HG02885 (cell line): ENCODE measurements at regions not wholly inside any gene's neighbourhood (a gene's known extent, or its start where the extent isn't known, plus 50 kb on each side); places are given as distances from the start of the nearest gene placed in this dataset.

Experiments
- ATAC-seq: cut with Tn5 transposase; IDR thresholded peaks from one replicate; pipeline ENCODE4 v1.9.1; 2021; ENCODE audit warnings: mild to moderate bottlenecking; ENCODE audit not compliant: unreplicated experiment, poor library complexity

- no peak for ATAC-seq
Measured at GRCh38 chr6:145258122-145258521, 477.2 kb downstream of the EPM2A start.

DNA sequence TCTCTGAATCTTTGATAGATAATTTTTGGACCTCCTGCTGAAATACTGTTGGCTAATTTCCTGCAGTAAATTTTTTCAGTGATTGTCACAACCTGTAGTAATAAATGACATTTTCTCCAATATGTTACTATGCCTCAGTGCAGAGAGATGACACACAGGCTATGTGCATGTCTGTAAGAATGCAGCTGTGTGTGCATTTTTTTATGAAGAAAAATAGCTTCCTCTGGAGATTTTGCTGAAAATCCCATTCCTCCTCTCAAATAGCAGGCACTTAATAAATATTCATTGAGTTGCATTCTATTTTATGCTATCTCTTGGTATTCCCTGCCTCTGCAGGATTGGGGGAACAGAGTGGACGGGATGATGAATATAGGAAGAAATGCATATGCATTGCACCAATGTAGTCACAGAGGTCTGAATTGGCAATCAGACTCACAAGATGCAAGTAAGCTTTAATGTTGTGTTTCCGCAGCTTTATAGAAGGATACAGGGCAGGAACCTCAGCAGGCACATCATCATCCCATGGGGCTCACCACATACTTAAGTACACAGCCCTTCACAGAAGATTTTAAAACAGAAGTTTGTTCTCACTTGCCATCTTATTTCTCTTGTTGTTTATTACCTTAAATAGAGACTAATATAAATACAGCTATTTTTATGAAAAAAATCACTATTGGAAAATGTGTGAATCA lies 474.7 kb downstream of the EPM2A start:
- no peak for ATAC-seq

DNA sequence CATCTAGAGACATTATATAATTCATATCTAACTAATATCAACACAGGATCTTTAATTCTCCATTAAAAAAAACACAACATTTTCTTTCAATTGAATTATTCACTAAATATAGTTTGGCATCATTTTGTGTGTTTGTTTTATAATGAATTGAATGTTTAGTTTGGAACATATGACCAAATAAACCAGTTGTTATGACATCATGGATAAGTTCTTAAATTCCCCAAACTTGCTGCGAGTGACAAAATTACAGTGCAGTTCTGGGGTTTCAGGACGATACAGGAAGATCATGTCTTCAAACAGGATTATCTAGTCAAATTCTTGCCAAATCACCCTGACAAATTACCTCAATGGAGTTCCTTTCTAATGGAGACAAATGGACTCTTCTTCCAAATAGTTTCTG lies 473.6 kb downstream of the EPM2A start:
- no peak for ATAC-seq

DNA sequence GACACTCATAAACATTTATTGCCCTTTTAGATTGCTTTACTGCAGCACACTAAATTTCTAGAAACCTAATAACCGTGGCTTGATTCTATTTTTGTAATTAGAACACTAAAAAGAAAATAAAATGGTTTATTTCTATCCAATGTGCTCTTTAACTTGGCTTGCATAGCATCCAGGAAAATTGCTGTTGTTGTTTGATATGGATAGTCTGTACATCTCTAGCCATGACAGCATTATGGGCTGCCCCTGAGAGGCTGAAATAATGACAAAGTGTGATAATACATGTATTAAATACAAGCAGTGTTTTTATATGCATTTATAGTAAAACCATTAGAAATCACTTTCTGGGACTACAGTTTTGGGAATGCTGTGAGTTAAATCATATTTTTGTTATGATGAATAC lies 472.5 kb downstream of the EPM2A start:
- no peak for ATAC-seq

DNA sequence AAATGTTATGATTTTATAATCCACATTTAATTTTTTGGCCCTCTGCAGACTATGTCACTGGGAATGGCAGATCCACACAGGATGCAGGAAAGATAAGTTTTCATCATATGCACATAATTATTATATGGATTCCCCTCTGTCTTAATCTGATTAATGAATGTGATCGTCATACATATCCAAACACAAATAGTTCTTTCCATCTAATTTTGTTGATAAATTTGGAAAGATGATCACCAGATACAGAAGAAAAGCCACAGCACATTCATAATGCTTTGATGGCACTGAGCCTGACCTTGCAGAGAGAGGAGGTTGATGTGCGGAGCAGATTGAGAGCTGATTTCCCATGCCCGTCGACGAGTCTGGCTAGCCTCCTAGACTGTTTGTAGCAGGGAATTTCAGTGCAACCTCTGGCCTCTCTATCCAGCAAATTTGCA lies 471.5 kb downstream of the EPM2A start:
- ATAC-seq: no peak

DNA sequence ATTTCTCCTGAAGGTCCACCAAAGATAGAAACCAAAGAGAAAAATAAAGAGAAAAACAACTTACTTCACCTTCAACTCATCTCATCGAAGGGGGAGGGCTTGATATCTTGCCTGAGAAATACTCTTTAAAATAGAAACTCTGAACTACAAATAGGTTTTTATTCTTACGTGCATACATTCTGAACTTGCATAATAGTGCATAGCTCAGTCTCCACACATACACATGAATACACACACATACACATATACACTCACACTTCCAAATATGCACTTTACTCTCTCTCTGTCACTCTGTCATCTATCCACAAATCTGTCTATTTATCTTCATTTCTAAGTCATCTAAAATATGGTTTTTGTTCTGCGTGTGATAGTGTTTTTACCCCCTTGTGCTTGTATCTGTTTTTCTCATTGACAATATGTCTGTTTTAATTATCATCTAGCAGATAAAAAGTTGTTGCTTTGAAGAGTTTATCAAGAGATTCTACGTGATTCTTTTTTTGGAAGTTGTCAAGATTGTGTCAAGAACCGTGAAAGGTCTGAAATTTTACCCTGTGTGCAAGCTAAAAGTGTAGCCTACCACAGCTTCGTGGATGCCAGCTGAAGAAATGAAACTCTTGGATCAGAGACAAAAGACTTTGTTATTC lies 468.8 kb downstream of the EPM2A start:
- ATAC-seq: no peak

DNA sequence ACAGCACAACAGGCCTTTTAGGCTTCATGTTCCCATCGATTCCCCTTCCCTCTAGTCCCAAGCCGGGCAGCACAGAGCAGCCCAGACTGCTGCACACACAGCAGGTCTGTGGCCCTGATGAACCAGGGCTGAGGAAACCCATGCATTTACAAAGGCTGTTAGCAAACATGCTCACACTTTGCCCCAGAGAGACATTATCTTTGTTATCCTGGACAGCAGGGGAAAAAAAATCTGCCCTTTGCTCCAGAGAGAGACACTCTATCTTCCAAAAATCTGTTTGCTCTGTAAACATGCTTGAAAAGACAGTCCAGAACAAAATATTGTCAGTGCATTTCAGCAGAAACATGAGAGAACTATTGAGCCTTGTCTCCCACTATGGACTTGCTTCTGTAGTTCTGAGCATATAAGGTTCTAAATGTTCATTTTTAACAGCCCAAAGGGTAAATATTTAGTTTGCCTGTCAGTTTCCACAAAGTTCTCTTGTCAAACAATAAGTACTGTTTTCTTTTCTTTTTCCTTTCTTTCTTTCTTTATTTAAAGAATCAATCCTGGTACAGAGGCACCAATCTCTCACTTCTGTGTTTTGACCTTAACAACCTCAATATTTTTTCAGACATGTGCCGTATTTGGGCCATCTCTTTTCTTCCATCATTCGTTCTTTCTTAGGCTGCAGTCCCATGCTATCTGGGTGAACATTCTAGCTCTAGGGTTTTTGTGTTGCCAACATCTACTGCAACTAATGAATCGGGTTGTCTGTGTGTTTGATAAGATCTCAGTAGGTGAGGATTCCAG lies 468.0 kb downstream of the EPM2A start:
- ATAC-seq: no peak

DNA sequence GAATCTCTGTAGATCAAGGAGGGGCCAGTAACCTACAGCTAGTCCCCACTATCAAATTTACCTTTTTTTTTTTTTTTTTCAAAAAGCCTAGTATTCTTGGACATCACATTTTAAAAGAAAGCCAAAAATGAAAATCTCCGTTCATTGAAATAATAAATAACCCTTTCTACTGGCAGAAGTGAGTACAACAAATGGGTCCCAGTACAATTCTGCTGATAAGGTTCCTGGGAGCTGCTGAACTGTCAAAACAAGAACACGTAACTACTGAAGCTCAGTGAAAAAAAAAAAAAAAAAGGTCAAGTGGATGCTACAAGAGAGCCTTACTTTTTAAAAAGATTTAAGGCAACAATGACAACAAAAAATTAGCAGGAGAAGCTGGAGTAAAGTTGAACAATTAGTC lies 464.9 kb downstream of the EPM2A start:
- no peak for ATAC-seq

DNA sequence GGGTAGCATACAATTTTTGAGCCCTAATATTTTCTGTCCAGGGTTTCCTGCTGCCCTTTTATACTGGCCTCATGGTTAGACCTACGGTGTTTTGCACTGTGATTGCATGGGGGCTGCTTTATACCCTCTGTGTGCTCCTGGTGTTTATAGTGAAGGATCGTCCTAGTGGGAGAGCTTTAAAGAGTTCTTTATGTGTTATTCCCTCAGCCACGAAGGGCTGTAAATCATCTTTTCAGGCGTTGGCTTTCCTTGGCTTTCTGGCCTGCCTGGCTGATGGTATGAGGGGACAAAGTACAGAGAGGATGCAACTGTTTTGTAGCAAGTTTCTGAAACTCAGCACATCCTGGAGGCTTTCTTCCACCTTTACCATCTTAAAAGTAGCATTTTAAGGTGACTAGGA lies 464.3 kb downstream of the EPM2A start:
- ATAC-seq: no peak

GRCh38 chr6:145271577-145271976 lies 463.7 kb downstream of the EPM2A start:
- no peak for ATAC-seq

- no peak for ATAC-seq
Measured at GRCh38 chr6:145272246-145272645, 463.1 kb downstream of the EPM2A start.

- no peak for ATAC-seq
Measured at GRCh38 chr6:145273136-145273535, 462.2 kb downstream of the EPM2A start.

DNA sequence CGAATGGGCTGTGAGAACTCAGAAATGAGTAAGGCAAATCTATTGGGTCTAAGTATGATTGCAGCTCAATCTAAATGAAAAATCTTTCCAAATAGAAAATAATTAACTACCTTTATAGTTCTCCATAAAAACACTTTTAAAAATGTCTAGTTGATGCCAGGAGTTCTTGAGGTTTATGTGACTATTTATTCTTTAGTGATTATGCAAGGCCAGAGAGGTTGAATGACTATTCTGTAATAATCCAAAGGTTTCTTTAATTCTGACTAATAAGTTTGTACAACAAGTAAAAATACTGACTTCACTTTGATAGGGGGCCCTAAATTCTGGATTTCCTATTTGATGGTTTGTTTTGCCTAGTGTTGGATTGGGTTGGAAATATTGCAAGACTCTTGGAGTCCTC lies 461.2 kb downstream of the EPM2A start:
- ATAC-seq: no peak

- no peak for ATAC-seq
Measured at GRCh38 chr6:145275019-145275418, 460.3 kb downstream of the EPM2A start.

DNA sequence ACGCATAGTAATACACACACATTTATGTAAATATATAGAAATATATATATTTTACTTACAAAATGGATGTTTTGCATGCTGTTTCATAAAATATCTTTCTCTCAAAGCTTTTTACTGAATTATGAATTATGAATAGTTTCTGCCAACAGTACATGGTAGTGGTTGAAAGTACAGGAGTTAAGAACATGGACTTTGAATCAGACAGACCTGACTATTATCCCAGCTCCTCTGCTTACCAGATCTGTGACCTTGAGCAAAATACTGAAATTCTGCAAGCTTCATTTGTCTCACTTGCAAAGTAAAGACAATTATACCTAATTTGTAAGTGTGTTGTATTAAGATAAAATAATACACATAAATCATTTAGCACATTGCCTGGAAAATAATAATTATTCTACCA lies 459.5 kb downstream of the EPM2A start:
- ATAC-seq: no peak

DNA sequence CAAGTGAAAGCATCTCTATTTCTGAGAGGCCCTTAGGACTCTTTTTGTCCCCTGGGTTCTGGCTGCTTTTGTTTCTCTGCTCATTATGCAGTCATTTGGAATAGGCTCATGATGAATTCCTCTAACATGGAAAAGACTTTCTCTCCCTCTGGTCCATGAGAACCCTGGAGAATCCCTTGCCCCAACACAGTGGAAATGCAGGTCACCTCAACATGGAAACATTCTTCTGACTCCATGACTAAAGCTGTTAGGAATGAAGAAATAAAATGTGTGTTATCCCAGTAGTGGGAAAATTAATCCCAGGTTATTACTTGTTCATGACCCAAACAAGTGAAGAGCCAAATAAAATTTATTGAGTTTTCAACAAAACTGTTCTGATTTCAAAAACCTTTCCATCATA lies 458.6 kb downstream of the EPM2A start:
- ATAC-seq: no peak

DNA sequence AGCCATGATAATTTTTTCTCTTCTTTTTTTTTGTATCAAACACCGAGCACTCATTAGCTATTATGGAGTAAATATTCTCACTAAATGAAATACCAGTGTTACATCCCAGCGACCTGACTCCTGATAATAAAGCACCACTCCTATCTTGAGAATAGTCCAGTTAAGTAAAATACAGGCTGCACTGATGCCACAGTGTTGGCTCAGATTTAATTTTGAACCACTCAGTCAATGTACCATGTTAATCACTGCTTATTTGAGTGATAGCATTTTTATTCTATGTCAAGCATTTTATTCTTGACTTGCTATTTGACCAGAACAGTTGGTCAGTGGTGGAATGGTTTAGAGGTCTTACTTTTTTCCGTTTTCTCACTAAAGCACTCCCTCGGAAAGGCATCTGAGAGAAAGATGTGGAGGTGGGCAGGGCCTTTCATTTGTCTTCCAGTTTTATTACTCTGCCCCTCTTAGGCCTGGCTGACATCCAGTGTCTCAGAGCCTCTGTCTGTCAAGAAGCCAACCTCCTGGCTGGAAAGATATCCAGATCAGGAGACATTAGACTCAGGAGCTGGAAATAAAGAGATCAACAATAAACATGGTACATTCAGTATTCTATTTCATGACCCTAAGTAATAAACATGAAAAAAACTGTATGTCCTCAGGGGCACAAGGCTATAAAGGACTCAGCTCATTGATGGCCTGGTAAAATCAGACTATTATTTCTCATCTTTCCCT lies 457.8 kb downstream of the EPM2A start:
- no peak for ATAC-seq

DNA sequence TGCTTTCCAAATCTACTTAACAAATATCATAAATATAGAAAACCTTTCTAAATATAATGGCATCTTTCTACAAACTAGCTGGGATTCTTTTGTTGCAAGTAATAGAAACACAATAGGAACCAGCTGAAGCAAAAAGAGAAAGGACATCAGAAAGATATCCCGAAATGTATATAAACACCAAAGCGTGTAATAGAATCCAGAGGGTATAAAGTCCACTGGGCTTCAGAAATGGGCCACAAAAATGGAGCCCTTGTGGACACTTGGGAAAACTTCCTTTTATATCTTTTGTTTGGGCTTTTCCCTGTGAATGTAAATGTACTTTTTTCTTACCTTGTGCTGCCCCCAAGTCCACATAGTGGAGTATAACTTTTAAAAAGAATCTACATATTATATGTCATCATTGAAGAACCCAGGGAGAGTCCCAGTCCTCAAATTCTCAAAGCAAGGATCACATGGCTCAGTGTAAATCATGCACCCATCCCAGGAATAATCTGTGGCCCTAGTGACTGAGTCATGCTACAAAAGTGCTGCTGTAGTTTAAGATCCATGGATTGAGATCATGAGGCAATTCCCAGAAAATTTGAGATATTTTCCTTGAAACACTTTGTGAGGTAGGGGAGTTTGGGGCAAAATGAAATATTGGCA lies 457.0 kb downstream of the EPM2A start:
- no peak for ATAC-seq

DNA sequence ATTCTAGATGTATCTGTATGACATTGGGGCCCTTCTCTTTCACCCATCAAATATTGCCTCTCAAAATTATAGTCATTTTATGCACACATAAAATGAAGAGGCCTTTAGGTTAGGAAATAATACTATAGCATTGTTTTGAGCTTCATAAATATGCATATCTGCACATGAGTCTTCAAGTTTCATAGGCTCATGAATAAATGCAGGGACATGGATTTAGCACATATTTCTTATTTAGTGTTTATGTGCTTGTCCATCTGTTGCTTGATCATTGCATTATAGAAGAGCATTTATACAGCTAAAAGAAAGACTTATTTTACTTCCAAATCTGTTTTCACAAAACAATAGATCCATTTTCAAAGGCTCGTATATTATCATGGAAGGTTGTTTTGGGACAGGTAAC lies 455.8 kb downstream of the EPM2A start:
- ATAC-seq: no peak

DNA sequence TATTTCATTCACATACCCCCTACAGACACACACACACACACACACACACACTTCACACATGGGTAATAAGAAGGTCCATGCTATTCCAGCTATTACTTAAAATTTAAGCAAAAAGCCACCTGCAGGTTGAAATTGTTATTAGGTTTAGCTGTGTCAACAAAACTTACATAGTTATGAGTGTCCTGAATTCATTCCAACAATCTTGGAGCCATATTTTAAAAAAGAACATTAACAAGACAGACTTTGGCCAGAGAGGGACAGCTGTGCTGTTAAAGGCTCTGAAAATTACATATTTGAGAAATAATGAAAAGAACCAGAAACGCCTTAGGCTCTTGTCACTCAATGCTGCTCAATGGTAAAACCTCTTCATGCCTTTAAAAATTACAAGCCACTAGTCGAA lies 455.3 kb downstream of the EPM2A start:
- no peak for ATAC-seq
